GM19397 (cell line): ENCODE measurements at regions not wholly inside any gene's neighbourhood (a gene's known extent, or its start where the extent isn't known, plus 50 kb on each side); places are given as distances from the start of the nearest gene placed in this dataset.
"Not testable (repeated sequence)": the region's sequence is repeated elsewhere in the genome, so short reads cannot be mapped to it uniquely, and the experiment has no call there.

Source experiments
- ATAC-seq: cut with Tn5 transposase; IDR thresholded peaks from one replicate; pipeline ENCODE4 v1.9.1; 2021; ENCODE audit warnings: mild to moderate bottlenecking, moderate library complexity; ENCODE audit not compliant: unreplicated experiment

GRCh38 chr7:65146118-65146914 is 139.8 kb upstream of the ERV3-1 start:
- not testable (repeated sequence) for ATAC-seq

GRCh38 chr7:65145710-65146109 is 139.2 kb upstream of the ERV3-1 start:
- ATAC-seq = not testable (repeated sequence)

DNA sequence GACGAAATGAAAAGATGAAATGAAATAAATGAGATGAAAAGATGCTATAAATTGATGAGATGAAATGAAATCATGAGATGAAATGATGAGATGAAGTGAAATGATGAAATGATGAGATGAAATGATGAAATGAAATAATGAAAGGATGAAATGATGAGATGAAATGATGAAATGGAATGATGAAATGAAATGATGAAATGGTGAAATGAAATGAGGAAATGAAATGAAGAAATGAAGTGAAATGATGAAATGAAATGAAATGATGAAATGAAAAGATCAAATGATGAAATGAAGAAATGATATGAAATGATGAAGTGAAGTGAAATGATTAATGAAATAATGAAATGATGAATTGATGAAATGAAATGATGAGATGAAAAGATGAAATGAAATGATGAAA is 138.5 kb upstream of the ERV3-1 start:
- ATAC-seq = not testable (repeated sequence)

- ATAC-seq = not testable (repeated sequence)
These were observed 138.1 kb upstream of the ERV3-1 start for GRCh38 chr7:65144557-65144956.

DNA sequence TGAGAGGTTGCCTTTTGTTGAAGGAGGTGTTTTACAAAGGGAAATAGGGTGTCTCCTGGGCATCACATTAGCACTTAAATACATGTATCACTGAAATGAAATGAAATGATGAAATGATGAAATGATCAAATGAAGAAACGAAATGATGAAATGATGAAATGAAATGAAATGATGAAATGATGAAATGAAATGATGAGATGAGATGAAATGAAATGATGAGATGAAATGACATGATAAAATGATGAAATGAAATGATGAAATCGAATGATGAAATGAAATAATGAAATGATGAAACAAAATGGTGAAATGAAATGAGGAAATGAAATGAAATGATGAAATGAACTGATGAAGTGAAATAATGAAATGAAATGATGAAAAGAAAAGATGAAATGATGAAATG is 137.6 kb upstream of the ERV3-1 start:
- ATAC-seq = not testable (repeated sequence)

DNA sequence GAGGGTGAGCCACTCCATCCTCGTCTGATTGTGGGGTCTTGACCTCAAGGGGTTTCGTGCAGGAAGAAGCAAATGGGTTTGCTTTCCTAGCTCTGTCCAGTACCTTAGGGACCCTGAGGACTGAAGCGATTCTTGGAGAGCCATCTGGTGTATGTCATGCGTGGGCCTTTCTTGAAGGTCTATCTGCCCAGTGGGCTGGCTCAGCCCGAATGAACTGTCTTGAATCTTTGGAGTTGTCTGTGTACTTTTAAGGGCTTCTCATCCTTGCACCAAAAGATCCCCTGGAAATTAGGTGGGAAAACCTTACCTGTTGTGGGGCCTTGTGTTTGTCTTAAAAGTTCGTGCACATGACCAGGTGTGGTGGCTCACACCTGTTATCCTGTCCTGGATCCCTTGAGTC is 135.4 kb upstream of the ERV3-1 start:
- not testable (repeated sequence) for ATAC-seq

DNA sequence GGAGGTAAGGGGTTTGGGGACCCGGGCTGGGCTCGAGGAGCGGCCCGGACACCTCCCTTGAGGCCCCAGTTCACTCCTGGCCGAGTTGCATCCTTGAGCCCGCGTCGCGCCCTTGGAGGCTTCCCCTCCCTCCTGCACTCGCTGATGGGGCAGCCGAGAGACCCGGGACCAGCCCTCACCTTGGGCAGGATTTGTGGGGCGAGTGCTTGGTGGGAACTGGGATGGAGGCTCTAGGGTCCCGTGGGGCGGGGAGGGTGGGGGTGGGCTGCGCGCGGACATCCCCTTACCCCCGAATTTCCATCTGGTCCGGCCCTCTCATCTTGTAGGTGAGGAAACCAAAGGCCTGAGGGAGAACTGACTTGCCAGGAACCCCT is 134.9 kb upstream of the ERV3-1 start:
- not testable (repeated sequence) for ATAC-seq

GRCh38 chr7:65140543-65141404 is 134.3 kb upstream of the ERV3-1 start:
- ATAC-seq = not testable (repeated sequence)

DNA sequence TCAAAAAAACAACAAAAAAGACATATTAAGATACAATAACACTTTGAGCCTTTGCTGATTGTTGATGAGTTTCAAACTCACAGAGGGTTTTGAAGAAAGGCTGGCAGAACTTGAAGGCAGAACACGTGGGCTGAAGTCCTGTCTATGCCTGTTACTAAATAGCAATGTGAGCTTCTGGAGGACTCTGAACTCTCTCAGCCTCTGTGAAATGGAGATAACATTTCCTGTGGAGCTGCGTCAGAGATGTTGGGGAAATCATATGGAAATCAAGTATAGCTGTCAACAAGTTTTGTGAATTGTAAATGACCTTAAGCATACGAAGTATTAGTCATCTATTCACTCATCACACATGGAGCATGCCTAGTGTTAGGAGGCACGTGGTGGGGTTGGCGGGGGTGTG is 130.4 kb upstream of the ERV3-1 start:
- not testable (repeated sequence) for ATAC-seq

GRCh38 chr7:65133087-65133486 is 126.6 kb upstream of the ERV3-1 start:
- ATAC-seq = not testable (repeated sequence)

DNA sequence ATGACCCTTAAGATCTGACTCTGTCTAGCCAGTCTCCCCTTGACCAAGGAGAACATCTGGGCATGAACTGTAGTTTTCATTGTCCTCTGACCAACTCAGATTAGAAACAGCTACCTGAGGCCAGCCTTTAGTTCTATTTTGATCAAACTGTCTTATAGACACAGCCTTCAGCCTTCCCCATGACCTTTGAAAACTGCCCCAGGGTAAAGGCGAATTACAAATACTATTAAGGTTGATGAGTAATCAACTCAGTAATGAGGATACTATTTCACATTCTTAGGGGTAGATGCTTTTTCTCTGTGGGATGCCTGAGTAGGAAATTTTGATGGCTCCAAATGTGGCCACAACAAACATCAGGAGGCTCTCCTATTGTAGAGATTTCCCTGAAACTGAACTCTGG is 125.8 kb upstream of the ERV3-1 start:
- ATAC-seq = not testable (repeated sequence)

- not testable (repeated sequence) for ATAC-seq
These were observed 120.9 kb upstream of the ERV3-1 start for GRCh38 chr7:65127364-65127763.

DNA sequence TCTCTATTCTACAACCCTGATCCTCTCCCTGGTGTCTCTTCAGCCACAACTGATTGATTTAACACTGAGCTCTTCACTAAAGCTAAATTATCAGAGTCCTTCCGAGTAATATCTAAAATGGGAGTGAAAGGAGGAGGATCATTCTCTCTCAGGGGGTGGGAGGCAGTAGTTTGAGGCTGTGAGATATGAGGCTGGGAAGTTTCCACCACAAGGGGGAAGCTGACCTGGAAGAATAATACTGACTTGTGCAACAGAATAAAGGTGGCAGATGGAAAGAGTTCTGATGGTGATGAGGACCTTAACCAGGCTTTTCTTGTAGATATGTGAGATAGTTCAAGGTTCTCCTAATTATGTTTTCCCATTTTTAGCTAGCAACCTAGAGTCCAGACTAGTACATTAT is 118.1 kb upstream of the ERV3-1 start:
- ATAC-seq = not testable (repeated sequence)

- ATAC-seq = not testable (repeated sequence)
These were observed 99.2 kb upstream of the ERV3-1 start for GRCh38 chr7:65105650-65106203.

GRCh38 chr7:65100499-65100898 is 94.0 kb upstream of the ERV3-1 start:
- not testable (repeated sequence) for ATAC-seq

DNA sequence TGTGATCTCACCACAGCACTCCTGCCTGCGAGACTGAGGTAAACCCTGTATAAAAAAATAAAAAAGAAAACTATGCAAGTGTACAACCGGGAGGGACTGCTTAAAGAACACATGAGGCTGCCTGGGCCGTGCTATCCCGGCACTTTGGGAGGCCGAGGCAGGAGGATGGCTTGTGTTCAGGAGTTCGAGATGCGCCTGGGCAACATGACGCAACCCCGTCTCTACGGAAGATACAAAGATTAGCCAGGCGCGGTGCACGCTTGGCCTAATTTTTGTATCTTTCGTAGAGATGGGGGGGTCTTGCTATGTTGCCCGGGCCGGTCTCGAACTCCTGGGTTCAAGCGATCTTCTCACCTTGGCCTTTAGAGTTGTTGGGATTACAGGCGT is 75.2 kb upstream of the ERV3-1 start:
- ATAC-seq = not testable (repeated sequence)

- ATAC-seq = peak; percentile 100
These were observed 74.5 kb upstream of the ERV3-1 start for GRCh38 chr7:65080799-65081668.

- not testable (repeated sequence) for ATAC-seq
These were observed 68.5 kb upstream of the ERV3-1 start for GRCh38 chr7:65074959-65075358.

GRCh38 chr7:65073160-65073559 is 66.7 kb upstream of the ERV3-1 start:
- not testable (repeated sequence) for ATAC-seq

DNA sequence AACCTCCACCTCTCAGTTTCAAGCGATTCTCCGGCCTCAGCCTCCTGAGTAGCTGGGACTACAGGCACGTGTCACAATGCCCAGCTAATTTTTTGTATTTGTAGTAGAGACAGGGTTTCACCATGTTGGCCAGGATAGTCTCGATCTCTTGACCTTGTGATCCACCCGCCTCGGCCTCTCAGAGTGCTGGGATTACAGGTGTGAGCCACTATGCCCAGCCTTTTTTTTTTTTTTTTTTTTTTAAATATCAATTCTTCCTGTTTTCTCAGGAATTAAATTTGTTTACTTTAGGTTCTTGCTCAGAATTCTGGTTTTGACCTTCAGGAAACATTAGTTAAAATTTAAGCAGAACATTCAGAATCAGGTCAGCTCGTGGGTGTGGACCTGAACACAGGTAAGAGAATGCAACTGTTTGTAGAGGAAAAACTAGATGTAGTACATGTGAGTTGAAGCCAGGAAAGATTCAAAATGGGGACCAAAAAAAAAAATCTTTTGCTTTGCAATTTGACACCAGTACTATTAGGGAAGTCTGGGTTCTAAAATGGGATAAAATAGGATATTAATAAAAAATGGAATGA is 65.5 kb upstream of the ERV3-1 start:
- not testable (repeated sequence) for ATAC-seq
